GM12864 (cell line): ENCODE measurements at regions not wholly inside any gene's neighbourhood (a gene's known extent, or its start where the extent isn't known, plus 50 kb on each side); places are given as distances from the start of the nearest gene placed in this dataset.

Source experiments
- DNase-seq: peaks from one replicate; pipeline ENCODE4 v3.0.0-alpha.2; 2011; ENCODE audit warnings: low read depth
- H3K4me3 ChIP-seq: 2 replicates; pipeline ENCODE4 v1.5.1; 2011; ENCODE audit warnings: mild to moderate bottlenecking, low read depth, low read length, control low read depth
- TF ChIP-seq, protein P1 (sequence below): IDR thresholded peaks from 2 replicates; pipeline ENCODE4 v1.5.1; 2011; ENCODE audit warnings: low read depth, mild to moderate bottlenecking, moderate library complexity, low read length, control low read depth, inconsistent platforms; ENCODE audit errors: missing control alignments

GRCh38 chr4:126783191-126783590 lies 849.6 kb upstream of the INTU start:
- TF ChIP-seq, protein P1, sequence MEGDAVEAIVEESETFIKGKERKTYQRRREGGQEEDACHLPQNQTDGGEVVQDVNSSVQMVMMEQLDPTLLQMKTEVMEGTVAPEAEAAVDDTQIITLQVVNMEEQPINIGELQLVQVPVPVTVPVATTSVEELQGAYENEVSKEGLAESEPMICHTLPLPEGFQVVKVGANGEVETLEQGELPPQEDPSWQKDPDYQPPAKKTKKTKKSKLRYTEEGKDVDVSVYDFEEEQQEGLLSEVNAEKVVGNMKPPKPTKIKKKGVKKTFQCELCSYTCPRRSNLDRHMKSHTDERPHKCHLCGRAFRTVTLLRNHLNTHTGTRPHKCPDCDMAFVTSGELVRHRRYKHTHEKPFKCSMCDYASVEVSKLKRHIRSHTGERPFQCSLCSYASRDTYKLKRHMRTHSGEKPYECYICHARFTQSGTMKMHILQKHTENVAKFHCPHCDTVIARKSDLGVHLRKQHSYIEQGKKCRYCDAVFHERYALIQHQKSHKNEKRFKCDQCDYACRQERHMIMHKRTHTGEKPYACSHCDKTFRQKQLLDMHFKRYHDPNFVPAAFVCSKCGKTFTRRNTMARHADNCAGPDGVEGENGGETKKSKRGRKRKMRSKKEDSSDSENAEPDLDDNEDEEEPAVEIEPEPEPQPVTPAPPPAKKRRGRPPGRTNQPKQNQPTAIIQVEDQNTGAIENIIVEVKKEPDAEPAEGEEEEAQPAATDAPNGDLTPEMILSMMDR = no peak
- DNase-seq = no peak

DNA sequence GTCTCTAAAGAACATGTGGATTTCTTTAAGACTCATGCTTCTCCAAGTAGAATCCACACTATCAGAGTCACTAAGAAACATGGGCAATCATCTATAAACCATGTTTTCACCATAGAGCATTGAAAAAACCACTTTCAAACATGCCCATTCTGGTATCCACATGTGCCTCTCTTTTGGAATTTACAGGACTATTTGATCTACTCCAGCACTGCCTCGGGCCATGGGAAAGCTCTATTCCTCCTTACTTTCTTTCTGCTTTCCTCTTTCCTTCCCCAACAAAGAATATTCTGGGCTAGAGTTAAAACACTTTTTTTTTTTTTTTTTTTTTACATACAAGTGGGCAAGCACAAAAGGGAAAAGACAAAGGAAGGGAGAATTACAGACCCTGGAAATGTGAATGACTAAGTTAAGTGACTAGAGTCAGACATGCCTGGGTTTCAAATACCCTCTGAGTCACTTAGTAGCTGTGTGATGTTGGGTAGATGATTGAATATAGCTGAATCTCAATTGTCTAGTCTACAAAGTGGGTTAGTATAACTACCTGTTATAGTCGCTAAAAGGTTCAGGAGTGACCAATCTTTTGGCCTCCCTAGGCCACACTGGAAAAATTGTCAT lies 847.7 kb upstream of the INTU start:
- TF ChIP-seq, protein P1 = no peak
- DNase-seq = no peak
- H3K4me3 ChIP-seq = no peak overlapping the region

More at GRCh38 chr4:126783191-126783590, 849.6 kb upstream of the INTU start:
- no peak overlapping the region for H3K4me3 ChIP-seq

DNA sequence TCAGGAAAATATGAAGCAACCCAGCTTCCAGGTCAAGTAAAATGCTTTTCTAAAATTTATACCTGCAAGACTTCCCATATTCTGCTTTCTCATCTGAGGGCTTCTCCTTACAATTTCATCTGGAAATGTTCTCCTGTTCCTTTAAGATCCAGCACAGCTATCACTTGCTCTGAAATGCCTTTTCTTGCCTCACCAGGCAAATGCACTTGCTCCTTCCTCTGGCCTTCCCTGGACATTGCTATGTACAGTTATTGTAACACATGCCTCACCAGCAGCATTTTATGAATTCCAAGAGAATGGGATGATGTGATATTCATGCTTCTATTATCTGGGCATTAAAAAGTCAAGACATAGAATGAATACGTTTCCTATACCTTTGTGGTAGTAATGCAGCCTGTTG lies 842.1 kb upstream of the INTU start:
- no peak overlapping the region for H3K4me3 ChIP-seq
- no peak for DNase-seq
- TF ChIP-seq, protein P1 = no peak

- no peak for DNase-seq
- TF ChIP-seq, protein P1 = no peak
- no peak overlapping the region for H3K4me3 ChIP-seq
Measured at GRCh38 chr4:126794363-126794762, 838.4 kb upstream of the INTU start.

- DNase-seq = no peak
- TF ChIP-seq, protein P1 = no peak
- H3K4me3 ChIP-seq = no peak overlapping the region
Measured at GRCh38 chr4:126798214-126798613, 834.5 kb upstream of the INTU start.

DNA sequence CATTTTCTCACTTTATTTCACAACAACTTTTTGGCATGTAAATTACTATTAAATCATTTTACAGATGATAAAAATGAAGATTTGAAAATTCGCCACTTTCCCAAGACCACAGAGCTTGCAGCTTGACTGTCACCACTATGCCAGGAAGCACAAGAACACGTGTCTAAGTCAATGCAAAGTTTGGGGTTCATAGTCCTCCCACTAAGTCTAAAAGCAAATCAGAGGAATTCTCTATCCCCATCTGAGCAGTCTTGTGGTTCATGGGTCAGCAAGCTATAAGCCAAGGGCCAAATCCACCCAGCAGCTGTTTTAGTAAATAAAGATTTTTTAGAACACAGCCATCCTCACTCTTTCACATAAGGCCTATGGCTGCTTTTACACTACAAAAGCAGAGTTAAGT lies 833.3 kb upstream of the INTU start:
- TF ChIP-seq, protein P1 = no peak
- no peak for DNase-seq
- no peak overlapping the region for H3K4me3 ChIP-seq

DNA sequence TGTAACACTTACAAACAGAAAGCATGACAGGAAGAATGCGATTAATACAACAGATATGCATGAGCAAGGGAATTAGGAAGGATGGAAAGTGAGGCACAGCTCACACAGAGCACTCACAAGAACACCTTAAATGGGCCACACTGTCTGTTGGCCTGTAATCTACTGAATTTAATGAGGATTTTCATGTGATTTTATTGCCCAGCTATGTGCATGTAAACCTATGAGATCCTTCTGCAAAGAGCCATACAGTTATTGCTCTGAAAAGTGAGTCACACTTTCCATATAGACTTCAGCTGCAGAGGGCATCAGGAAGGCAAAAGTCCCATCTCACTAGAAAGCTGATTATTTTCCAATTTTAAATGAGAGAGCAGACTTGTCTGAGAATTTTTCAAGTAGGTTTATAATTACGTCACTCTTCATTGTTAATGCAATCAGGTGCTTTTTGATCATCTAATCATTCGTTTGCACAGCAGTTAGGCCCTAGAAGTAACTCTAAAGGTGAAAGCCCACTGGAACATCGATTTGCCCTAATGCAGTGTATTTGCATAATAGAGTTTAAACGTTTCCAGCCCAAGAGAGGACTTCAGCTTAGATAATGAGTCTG lies 832.7 kb upstream of the INTU start:
- DNase-seq = no peak
- no peak overlapping the region for H3K4me3 ChIP-seq
- TF ChIP-seq, protein P1 = no peak
